PC-9 (cell line): ENCODE measurements at regions not wholly inside any gene's neighbourhood (a gene's known extent, or its start where the extent isn't known, plus 50 kb on each side); places are given as distances from the start of the nearest gene placed in this dataset.

Experiments
- BruUV-seq: library from RNA; stranded (reverse); fragments of 400-500 nt; replicated peaks from 2 replicates; lab custom pipeline; 2021; lab: Mats Ljungman, UMichigan
- CTCF ChIA-PET: fragments of 300-600 bp; sonication (Branson Sonifier 250); formaldehyde crosslinking; loops from one replicate; lab custom pipeline; 2022; ENCODE audit warnings: antibody characterized with exemption; lab: Charles Lee
- POLR2A ChIA-PET: fragments of 300-600 bp; sonication (Branson Sonifier 250); formaldehyde crosslinking; loops from one replicate; lab custom pipeline; 2022; ENCODE audit warnings: antibody characterized with exemption; ENCODE audit not compliant: unreplicated experiment; lab: Charles Lee
- DNase-seq, 2 experiments: peaks; one replicate each; pipeline versions ENCODE4 v3.0.0 to v3.0.0-alpha.2; 2015 to 2022; ENCODE audit warnings: mixed read lengths in 1 of 2
- H2AFZ ChIP-seq: fragments of 200-600 bp; sonication (generic); 2 replicates; pipeline ENCODE4 v1.8.1; 2017; ENCODE audit warnings: antibody characterized with exemption
- H3F3A ChIP-seq: fragments of 200-600 bp; sonication (generic); 2 replicates; pipeline ENCODE4 v1.8.1; 2017; ENCODE audit warnings: antibody characterized with exemption, mild to moderate bottlenecking, low read depth; ENCODE audit not compliant: insufficient read depth
- H3K27ac ChIP-seq: fragments of 200-600 bp; sonication (generic); 2 replicates; pipeline ENCODE4 v1.6.1; 2016; ENCODE audit warnings: mixed run types
- H3K27me3 ChIP-seq: fragments of 200-600 bp; sonication (generic); 2 replicates; pipeline ENCODE4 v1.6.1; 2016; ENCODE audit warnings: low read depth, mixed run types; ENCODE audit not compliant: insufficient read depth
- H3K36me3 ChIP-seq: fragments of 200-600 bp; sonication (generic); 2 replicates; pipeline ENCODE4 v1.6.1; 2016; ENCODE audit warnings: low read depth, mixed run types
- H3K4me1 ChIP-seq: fragments of 200-600 bp; sonication (generic); replicated peaks from 2 replicates; pipeline ENCODE4 v1.6.1; 2016; ENCODE audit warnings: mixed run types; ENCODE audit not compliant: insufficient read depth
- H3K4me2 ChIP-seq: fragments of 200-600 bp; sonication (generic); 2 replicates; pipeline ENCODE4 v1.6.1; 2017; ENCODE audit warnings: mixed run types
- H3K4me3 ChIP-seq: fragments of 200-600 bp; sonication (generic); 2 replicates; pipeline ENCODE4 v1.6.1; 2016; ENCODE audit warnings: mixed run types
- H3K79me2 ChIP-seq: fragments of 200-600 bp; sonication (generic); 2 replicates; pipeline ENCODE4 v1.6.1; 2017; ENCODE audit warnings: low read depth, mixed run types
- H3K9me2 ChIP-seq: fragments of 200-600 bp; sonication (generic); 2 replicates; pipeline ENCODE4 v1.8.1; 2017; ENCODE audit warnings: mild to moderate bottlenecking; ENCODE audit not compliant: insufficient read depth
- H3K9me3 ChIP-seq: fragments of 200-600 bp; sonication (generic); 2 replicates; pipeline ENCODE4 v1.8.1; 2016; ENCODE audit warnings: low read depth; ENCODE audit not compliant: insufficient read depth
- H4K20me1 ChIP-seq: fragments of 200-600 bp; sonication (generic); 2 replicates; pipeline ENCODE4 v1.8.1; 2017; ENCODE audit not compliant: insufficient read depth
- EZH2 ChIP-seq: fragments of 200-600 bp; sonication (generic); IDR thresholded peaks from 2 replicates; pipeline ENCODE4 v1.8.0; 2017; ENCODE audit warnings: antibody characterized with exemption, low read depth
- intact Hi-C: fragments of 100-400 bp; cut with micrococcal nuclease; formaldehyde crosslinking; loops from one replicate; pipeline ENCODE4 v1.10.0; 2022; ENCODE audit not compliant: unreplicated experiment
- TF ChIP-seq, protein P1 (sequence below): fragments of 200-600 bp; sonication (generic); conservative IDR thresholded peaks from 2 replicates; pipeline ENCODE4 v1.6.1; 2017; ENCODE audit warnings: mixed run types, antibody characterized with exemption, mild to moderate bottlenecking, moderate library complexity

DNA sequence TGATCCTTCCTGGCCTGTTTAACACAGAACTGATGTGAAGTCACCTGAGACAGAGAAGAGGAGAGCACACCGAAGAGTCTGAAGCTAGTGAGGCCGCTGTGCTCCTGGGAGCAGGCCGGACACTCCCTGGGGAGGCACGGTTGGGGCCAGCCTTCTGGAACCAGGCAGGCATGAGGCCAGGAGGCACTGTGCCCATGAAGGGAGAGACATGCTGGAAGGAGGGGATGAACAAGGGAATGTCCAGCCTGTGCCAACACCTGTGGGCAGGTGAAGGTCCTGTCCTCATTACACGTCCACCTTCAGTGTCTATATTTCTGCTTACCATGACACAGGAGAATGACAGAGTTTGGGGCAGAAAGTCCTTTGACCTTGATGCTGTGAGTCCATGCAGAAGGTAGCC lies 183.8 kb upstream of the S1PR3 start:
- H2AFZ ChIP-seq, result no peak overlapping the region
- peaks cover 19% of the 10 kb centered on the region for H3K4me1 ChIP-seq
- H3K4me3 ChIP-seq, result no peak overlapping the region
- intact Hi-C loops, result no loop called here
- no peaks in the 10 kb centered on the region for H3K27me3 ChIP-seq
- BruUV-seq, result no TSS peak
- H3F3A ChIP-seq, result peaks cover 9% of the 10 kb centered on the region; the same call in 1 of the 2 replicates
- H3K36me3 ChIP-seq, result no peaks in the 10 kb centered on the region
- H3K27ac ChIP-seq, result no peak overlapping the region
- CTCF ChIA-PET, result no interaction called here
- no peaks in the 10 kb centered on the region for H3K79me2 ChIP-seq
- no peaks in the 10 kb centered on the region for H3K9me3 ChIP-seq
- H3K4me2 ChIP-seq, result no peak overlapping the region
- no peaks in the 10 kb centered on the region for H3K9me2 ChIP-seq
- no peak for DNase-seq
- POLR2A ChIA-PET, result no interaction called here
- H4K20me1 ChIP-seq, result no peaks in the 10 kb centered on the region
- TF ChIP-seq EZH2, result no peak
- TF ChIP-seq, protein P1, sequence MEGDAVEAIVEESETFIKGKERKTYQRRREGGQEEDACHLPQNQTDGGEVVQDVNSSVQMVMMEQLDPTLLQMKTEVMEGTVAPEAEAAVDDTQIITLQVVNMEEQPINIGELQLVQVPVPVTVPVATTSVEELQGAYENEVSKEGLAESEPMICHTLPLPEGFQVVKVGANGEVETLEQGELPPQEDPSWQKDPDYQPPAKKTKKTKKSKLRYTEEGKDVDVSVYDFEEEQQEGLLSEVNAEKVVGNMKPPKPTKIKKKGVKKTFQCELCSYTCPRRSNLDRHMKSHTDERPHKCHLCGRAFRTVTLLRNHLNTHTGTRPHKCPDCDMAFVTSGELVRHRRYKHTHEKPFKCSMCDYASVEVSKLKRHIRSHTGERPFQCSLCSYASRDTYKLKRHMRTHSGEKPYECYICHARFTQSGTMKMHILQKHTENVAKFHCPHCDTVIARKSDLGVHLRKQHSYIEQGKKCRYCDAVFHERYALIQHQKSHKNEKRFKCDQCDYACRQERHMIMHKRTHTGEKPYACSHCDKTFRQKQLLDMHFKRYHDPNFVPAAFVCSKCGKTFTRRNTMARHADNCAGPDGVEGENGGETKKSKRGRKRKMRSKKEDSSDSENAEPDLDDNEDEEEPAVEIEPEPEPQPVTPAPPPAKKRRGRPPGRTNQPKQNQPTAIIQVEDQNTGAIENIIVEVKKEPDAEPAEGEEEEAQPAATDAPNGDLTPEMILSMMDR, result no peak

DNA sequence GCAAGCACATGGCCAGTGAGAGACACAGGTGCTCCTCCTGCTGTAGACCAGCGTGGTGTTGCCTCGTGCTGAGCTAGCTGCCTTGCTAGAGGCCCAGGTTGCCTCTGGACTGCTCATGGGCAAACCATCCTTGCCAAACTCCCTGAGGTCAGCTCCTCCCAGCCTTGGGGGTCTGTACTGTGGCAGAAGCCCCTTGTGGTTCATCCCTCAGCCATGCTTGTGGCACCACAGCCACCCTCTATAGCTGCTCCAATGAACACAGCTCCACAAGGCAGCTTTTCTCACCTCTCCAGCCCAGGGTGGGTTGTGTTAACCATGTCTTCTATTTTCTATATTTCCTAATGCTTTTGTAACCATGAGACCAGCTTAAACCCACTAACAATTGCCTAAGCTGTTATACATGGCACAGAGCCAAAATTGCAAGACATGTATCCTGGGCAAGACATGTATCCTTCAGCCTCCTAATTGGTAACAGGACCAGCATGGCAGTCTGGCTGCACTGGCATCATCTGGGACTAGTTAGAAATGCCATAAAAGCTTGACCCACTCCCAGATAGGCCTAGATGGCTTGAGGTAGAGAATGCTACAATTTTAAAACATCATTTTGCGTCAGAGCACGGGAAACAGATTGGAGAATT lies 183.1 kb upstream of the S1PR3 start:
- H2AFZ ChIP-seq, result no peak overlapping the region
- no peak for DNase-seq
- H4K20me1 ChIP-seq, result no peaks in the 10 kb centered on the region
- ChIA-PET CTCF (no interaction called here), POLR2A (no interaction called here)
- no peak overlapping the region for H3K27ac ChIP-seq
- intact Hi-C loops, result no loop called here
- no peaks in the 10 kb centered on the region for H3K36me3 ChIP-seq
- no peaks in the 10 kb centered on the region for H3K9me3 ChIP-seq
- H3F3A ChIP-seq, result peaks cover 9% of the 10 kb centered on the region; the same call in 1 of the 2 replicates
- no peaks in the 10 kb centered on the region for H3K79me2 ChIP-seq
- no TSS peak for BruUV-seq
- TF ChIP-seq, protein P1, result no peak
- no peak for TF ChIP-seq EZH2
- H3K4me2 ChIP-seq, result no peak overlapping the region
- H3K9me2 ChIP-seq, result no peaks in the 10 kb centered on the region
- H3K4me3 ChIP-seq, result no peak overlapping the region
- H3K4me1 ChIP-seq, result peaks cover 15% of the 10 kb centered on the region
- H3K27me3 ChIP-seq, result no peaks in the 10 kb centered on the region

DNA sequence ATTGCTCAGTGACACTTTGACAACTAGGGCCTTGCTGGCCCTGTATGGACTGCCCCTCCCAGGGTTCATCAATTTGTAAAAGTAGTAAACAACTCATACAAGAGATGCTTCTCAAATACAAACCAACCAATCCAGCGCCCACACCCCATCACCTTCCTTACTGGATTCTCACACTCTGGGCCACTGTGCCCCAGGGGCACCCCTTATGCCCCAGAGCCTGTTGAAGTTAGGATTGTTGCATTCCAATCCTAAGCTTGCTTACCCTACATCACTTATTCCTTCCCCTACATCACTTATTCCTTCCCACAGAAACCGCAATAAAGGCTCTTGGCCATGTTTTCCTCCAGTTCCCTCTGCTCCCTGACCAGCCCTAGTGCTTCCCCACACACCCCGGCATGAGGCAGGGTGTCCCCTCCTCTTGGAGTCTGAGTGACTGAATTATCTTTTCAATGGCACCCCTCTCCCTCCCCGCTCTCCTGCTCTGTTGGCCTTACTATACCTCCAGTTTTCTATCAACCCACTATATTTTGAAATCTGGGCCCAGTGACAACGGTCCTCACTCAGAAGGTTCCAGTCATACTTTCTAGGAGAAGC lies 182.4 kb upstream of the S1PR3 start:
- Histone ChIP-seq H3K79me2 (no peaks in the 10 kb centered on the region), H3K27ac (no peak overlapping the region), H3K27me3 (no peaks in the 10 kb centered on the region), H3K9me2 (no peaks in the 10 kb centered on the region), H4K20me1 (no peaks in the 10 kb centered on the region), H3K4me2 (no peak overlapping the region), H3F3A (peaks cover 8% of the 10 kb centered on the region; the same call in 1 of the 2 replicates), H3K4me3 (no peak overlapping the region), H3K9me3 (no peaks in the 10 kb centered on the region), H3K36me3 (no peaks in the 10 kb centered on the region), H3K4me1 (peaks cover 8% of the 10 kb centered on the region), H2AFZ (no peak overlapping the region)
- CTCF ChIA-PET, result no interaction called here
- no peak for DNase-seq
- no TSS peak for BruUV-seq
- no peak for TF ChIP-seq EZH2
- TF ChIP-seq, protein P1, result no peak
- intact Hi-C loops, result no loop called here
- POLR2A ChIA-PET, result no interaction called here
